Left ventricle myocardium superior (tissue), 1 donor: ENCODE measurements at regions not wholly inside any gene's neighbourhood (a gene's known extent, or its start where the extent isn't known, plus 50 kb on each side); places are given as distances from the start of the nearest gene placed in this dataset.

Source experiments
- ATAC-seq: fragments of 200-7000 bp; cut with Tn5 transposase; one replicate; pipeline ENCODE4 v1.9.1; 2020; ENCODE audit warnings: mild to moderate bottlenecking, moderate library complexity
- DNase-seq: peaks from one replicate; pipeline ENCODE4 v3.0.0-alpha.2; 2020
- intact Hi-C: fragments of 100-400 bp; cut with micrococcal nuclease; formaldehyde crosslinking; loops from one replicate; pipeline ENCODE4 v1.11.0; 2022
- donor health status: DM: no; HTN: yes; CAD: no; lungs with severe emphysema.

DNA sequence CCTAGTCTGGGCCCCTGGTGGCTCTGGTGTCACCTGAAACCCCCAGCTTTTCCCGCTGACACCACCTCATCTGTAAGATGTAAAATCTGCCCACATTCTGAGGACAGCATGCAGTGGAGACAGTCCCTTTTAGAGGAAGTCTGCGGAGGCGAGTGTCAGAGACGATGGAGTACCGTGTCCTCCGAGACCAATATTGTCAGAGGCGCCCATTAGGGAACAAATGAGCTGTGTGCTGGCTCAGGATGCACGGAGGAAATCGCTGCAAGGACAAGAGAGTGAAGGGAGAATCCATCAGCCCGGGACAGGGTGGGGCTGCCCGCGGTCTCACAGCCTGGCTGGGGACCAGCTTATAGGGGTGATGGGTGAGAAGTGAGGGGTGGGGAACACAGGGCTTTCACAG, 214.8 kb downstream of the MATN1 start:
- DNase-seq (no peak), ATAC-seq (no peak)
- intact Hi-C loops = no loop called here

DNA sequence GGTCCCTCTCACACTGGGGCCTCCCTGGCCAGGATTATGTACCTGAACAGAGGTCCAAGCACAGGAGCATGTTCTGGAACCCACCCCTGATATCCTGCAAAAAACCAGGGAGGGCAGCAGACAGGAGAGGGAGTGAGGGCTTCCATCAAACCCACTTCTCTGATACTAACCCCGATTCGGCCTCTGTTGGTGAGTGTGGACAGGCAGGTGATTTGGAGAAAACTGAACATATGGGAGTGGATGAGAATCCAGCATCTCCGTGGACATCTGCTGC, 215.3 kb downstream of the MATN1 start:
- no peak for ATAC-seq
- intact Hi-C loops = no loop called here
- DNase-seq = no peak

DNA sequence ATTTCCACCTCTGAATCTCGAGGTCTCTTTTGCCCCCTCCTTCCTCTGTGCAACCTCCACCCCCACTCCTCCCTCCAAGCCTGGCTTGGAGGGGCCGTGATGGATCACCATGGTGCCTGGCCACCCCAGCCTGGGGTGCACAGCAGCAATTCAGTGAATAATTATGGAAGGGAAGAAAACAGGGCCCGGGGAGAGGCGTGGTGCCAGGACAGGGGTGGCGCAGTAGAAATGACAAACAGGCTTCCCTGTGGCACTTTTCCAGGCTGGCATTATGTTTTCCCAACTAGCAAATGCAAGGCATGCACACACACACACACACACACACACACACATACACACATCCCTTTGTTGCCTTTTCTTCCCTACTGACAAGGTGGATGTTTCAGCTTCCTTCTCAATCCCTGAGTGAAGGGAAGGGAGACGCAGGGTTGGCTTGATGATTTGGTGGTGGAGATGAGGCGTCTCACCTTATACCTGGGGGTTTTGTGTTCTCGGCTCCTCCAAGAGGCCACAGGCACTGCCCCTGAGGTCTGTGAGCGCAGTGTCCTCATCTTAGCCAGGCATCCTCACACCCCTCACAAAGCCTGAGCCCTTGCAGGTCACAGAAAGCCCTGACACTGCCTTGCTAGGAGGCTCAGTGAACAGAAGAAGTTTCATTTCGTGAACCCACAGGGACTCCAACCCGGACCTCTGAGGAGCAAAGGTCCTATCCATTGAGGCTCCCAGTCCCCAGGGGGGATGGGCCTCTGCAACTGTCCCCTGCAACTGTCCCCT, 215.8 kb downstream of the MATN1 start:
- DNase-seq = no peak

DNA sequence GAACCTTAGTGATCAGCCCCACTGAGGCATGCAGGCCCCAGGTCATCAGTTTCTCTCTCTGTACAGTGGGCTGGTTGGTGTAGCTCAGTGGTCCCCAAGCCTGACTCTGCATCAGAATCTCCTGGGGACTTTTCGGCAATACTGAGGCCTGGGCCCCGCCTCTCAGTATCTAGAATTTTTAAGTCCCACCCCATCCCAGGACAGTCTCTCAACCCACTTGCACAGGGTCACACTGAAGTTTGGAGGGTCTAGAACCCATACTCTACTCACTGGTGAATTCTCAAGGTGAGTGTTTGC, 216.4 kb downstream of the MATN1 start:
- DNase-seq (no peak), ATAC-seq (no peak)
- intact Hi-C loops = no loop called here

More for the DNA sequence above, 215.8 kb downstream of the MATN1 start:
- no peak for ATAC-seq
- intact Hi-C loops = no loop called here

DNA sequence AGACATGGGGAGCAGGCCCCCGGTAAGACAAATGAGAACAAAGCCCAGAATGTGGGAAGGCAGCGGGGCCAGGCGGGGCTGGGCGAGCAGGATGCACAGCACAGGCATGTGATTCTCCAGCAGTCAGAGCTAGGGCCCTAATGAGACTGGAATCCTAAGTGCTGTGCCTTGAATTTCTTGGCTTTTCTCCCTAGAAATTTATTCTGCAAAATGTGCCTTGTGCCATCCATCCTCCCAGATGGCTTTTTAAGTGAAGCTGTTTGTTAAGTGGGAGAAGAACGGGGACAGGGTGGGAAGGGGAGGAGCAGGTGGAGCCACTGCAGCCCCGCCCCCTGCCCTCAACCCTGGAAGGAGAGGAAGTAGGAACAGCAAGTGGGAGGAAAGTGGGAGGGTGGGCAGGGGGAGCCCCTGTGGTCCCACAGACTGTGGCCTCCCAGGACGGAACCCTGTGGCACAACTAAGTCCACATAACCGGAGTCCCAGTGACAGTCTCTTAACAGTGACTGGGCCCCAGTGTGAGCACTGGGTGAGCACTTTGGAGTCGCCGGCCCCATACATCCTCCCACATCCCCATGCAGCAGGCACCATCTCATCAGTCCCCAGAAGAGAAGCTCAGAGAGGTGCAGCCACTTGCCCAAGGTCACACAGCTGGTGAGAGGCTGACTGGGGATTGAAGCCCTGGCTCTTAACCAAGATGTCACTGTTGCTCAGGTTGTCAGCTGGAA, 216.9 kb downstream of the MATN1 start:
- ATAC-seq = no peak
- intact Hi-C loops = no loop called here
- DNase-seq = no peak

DNA sequence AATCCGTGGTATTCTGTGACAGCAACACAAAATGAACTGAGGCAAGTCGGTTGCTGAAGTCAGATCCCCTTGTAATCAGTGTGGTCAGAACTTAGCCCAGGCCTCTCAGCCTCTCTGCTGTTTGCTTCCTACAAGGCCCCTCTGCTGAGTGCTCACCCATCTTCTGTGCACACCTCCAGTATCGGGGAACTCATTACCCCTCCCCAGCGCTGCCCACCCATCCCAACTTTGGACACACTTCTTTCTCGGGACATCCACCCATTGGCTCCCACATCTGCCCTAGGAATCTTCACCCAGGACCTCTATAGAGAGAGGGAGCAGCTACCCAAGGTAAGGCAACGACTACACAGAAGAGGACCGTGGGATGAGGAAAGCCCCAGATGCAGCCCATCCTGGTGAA, 217.5 kb downstream of the MATN1 start:
- DNase-seq = no peak
- ATAC-seq = no peak
- intact Hi-C loops = no loop called here

DNA sequence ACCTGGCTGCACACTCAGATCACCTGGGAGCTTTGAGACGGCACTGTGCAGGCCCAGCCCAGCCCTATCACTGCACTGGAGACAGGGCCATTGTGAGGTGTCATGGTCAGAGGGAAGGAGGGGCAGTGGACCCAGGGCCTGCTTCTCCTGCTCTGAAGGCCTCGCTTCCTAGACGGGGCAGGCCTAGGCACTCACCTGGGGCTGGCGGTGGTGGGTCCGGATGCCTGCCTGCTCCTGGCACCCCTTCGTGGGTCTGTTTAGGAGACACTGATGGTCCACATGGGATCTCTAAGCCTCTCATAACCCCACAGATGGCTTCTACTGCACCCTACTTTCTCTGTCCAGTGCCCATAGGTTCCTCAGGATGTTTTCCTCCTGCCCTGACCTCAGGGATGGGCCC, 230.9 kb downstream of the MATN1 start:
- no peak for DNase-seq
- intact Hi-C loops = no loop called here
- ATAC-seq = no peak

DNA sequence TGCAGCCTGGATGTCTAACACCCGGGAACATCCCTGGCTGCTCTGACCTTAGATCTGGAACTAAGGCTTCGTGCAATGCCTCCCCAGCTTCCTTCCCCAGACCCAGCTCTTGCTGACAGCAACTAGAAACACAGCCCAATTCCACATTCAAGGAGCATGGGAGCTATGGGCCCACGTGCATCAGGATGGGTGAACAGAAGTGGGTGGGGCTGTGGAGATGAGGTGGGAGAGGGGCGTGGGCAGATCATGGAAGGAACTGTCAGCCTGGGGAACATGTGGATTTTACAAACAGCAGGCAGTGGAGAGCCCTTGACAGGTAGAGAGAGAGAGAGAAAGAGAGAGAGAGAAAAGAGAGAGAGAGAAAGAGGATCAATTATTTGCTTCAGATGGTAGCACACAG, 231.6 kb downstream of the MATN1 start:
- intact Hi-C loops = no loop called here
- no peak for ATAC-seq
- no peak for DNase-seq

DNA sequence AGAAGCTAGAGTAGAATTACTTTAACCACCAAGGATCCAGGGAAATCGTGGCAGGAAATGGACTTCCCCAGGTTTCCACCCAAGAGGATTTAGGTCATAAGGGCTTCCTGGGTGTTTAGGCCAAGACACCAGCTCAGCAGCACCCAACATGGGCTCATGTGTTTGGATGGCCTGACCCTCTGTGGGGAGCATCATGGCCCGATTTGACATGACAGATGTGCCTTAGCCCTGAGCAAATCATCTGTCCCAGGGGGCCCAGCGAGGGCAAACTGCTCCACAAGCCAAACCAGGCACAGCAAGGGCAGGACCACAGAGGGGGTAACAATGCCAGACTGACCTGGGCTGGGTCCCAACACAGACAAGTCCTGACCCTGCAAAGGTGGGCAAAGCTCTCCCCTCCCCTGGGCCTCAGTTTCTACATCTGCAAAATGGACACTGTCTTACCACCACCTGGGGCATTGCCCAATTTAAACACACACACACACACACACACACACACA, 232.8 kb downstream of the MATN1 start:
- no peak for DNase-seq
- no peak for ATAC-seq
- intact Hi-C loops = no loop called here

DNA sequence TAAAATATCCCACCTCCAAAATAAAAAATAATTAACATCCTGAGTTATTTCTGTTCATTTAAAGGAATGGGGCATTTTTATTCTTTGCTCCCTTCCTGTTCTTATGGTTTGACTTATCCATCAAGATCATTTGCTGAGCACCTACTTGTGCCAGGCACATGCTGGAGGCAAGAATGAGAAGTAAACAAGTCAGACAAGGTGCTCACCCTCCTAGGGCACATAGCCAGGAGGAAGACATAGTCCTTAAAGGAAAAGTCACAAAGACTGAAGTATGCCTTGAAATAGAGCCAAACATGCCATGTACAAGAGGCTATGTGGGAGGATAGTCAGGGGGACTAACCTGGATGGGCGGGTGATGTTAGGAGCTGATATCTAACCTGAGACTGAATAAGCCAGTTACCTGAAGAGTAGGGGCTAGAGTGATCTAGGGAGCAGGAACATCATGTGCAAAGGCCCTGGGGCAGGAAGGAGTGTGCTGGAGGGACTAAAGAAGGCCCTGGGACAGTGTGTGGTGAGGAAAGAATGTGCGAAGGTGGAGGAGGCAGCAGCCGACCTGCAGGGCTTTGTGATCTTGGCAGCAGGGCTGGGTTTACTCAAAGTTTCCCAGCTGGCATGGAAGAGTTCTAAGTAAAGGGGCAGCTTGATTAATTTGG, 233.5 kb downstream of the MATN1 start:
- DNase-seq = no peak

DNA sequence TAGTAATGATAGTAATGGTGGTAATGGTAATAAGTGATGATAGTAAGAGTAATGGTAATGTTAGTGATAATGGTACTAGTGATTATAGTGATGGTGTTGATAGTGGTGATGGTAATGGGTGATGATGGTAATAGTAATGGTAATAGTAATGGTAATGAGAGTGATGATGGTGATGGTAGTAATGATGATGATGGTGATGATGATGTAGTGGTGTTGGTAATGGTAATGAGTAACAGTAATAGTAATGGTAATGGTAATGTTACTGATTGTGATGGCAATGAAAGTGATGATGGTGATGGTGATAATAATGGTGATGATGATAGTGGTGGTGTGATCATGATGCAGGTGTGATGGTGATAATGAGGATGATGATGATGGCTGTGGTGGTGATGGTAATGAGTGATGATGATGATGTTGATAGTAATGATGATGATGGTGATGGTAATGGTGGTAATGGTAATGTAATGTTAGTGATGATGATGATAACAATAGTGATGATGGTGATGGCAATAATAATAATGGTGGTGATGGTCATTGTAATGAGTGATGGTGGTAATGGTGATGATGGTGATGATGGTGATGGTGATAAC, 235.0 kb downstream of the MATN1 start:
- ATAC-seq (no peak), DNase-seq (no peak)
- intact Hi-C loops = no loop called here

More for the DNA sequence above, 233.5 kb downstream of the MATN1 start:
- ATAC-seq = no peak
- intact Hi-C loops = no loop called here

DNA sequence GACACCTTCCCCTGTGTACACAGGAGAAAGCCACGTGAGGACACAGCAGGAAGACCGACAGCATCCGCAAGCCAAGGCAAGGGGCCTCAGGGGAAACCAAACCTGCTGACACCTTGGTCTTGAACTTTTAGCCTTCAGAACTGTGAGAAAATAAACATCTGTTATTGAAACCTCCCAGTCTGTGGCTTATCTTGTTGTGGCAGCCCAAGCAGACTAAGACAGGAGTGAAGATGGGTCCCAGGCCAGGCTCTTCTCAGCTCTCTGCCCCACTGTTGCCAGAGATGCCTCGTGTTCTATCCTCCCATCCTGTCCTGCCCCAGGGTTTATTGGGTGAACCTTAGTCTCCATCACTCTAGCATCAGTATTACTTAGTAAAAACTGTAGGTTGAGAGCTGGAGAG, 236.3 kb downstream of the MATN1 start:
- DNase-seq (no peak), ATAC-seq (no peak)
- intact Hi-C loops = no loop called here

DNA sequence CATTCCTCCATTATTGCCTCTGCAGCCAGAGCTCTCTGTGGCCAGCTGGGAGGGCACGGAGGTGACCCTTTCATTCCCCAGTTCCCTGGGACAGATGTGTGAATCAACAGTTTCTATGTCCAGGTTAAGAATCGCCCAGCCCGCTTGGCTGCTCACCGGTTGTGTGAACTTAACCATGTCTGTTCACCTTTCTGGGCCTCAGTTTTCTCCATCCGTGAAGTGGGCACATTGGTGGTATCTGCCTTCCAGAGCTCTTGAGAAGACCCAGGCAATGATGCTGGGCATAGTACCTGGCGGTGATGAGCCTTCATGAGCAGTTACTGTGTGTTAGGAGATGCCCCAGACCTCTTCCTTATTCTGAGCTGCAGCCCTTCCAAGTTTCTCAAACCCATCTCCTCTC, 238.3 kb downstream of the MATN1 start:
- DNase-seq = no peak
- intact Hi-C loops = no loop called here
- no peak for ATAC-seq

DNA sequence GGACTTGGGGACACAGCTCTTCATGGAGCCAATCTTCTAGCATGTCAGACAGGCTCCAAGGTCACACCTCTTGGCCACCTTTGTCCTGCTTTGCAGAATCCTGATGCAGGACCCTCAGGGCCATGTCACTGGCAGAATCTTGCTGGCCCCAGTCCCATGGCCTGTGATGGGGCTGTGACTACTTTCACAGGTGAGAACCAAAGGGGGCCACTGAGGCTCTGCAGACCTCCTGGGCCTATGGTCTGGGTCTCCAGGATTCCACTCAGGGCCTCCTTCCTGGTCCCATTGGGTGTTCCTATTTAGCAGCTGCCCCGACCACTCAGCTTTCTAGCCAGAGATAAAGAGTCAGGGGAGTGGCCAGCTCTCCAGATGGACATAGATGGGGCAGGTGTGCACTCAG, 238.7 kb downstream of the MATN1 start:
- DNase-seq (no peak), ATAC-seq (no peak)
- intact Hi-C loops = no loop called here

DNA sequence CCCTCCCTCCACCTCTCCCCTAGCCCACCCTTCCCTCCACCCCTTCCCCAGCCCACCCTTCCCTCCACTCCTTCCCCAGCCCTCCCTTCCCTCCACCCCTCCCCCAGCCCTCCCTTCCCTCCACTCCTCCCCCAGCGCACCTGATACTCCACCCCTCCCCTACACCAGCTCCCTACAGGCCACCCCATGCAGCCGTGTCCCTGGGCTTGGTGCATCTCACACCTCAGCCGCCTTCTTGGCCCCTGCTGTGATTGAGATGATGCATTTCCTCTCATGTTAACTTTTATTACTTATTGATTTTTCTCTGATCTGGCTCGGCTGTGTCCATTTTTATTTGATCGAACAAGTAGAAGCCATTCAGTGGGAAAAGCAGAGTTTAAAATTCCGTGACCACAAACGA, 243.8 kb downstream of the MATN1 start:
- ATAC-seq = no peak
- DNase-seq = no peak
- intact Hi-C loops = no loop called here

DNA sequence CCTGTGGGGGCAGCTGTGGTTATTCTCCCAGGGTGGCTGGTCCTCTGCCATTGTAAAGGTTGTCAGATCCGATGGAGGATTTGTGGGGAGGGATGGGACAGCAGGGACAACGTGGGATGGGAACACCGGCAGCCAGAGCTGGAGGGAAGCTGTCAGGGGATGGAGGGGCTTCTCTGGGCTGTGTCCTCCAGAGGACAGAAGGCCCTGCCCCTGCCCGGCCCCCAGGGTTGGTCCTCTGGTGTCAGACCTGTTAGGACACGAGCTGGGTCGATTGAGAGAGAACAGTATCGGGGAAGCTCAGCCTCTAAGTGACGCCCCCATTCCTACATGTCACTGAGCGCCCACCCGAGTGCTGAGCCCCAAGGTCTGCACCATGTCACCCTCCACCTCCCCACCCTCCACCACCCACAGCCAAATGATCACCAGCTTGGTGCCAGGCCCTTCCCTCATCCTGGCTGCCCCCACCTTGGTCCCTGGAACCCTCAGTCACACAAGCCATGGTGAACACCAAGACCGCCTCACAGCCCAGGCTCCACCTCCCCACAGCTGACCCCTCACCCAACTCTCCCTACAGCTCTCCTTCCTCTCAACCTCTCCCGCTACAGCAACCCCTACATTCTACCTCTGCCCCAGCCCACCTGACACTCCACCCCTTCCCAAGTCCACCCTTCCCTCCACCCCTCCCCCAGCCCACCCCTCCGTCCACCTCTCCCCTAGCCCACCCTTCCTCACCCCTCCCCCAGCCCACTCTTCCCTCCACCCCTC, 244.4 kb downstream of the MATN1 start:
- ATAC-seq (no peak), DNase-seq (no peak)
- intact Hi-C loops = no loop called here

DNA sequence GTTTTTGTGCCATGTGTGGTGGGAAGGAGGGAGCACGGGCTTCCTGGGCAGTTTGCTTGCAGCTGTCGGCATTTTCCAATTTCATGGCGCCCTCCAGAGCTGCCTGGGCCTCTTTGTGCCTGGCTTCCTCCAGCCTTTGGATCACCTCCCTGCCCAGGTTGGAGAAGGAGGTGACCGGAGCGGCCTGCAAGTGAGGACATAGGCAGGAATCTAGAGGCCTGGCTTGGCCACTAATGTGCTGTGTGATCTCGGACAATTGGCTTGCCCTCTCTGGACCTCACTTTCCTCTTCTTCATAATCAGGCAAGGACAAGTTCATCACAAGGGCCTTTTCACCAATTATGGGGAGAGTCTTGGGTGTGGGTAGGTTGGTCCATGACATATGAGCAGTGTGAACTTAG, 245.1 kb downstream of the MATN1 start:
- ATAC-seq (no peak), DNase-seq (no peak)
- intact Hi-C loops = no loop called here

DNA sequence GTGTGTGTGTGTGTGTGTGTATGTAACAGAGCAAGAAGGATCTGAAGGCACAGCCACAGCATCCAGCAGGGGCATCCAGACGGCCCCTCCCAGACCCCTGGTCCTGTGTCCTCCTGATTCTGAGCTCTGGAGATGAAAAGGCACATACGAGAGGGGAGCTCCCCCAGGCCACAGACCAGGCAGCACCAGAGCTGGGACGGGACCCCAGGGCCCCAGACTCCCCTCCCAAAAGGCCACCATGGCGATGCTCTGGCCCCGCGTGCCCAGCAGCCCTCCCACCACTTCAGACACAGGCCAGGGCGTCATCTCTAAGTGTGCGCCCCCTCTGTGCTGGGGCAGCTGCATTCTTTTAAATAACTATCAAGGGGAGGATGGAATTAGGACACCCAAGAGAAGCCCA, 245.8 kb downstream of the MATN1 start:
- ATAC-seq (no peak), DNase-seq (no peak)
- intact Hi-C loops = no loop called here

DNA sequence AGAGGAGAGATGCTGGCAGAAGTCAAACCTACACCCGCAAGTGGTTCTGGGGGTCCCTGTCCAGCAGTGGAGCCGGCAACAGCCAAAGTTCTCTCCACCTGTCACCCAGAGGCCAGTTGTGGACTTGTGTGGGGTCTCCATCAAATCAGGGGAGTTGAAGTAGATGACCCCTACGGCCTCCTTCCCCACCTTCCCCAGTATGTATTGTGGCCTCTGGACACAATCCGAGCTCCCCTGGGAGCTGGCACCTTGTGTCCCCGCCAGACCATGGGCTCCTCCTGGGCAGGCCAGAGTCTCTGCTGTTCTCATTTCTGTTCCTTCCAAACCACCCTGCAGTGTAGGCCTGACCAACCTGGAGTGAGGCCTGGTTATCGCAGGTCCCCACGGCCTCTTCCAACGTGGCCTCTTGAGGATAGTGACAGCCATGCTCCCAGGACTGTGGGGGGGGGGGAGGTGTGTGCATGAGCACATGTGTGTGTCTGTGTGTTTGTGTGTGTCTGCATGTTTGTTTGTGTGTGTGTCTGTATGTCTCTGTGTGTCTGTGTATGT, 246.4 kb downstream of the MATN1 start:
- intact Hi-C loops = no loop called here
- DNase-seq (no peak), ATAC-seq (no peak)

DNA sequence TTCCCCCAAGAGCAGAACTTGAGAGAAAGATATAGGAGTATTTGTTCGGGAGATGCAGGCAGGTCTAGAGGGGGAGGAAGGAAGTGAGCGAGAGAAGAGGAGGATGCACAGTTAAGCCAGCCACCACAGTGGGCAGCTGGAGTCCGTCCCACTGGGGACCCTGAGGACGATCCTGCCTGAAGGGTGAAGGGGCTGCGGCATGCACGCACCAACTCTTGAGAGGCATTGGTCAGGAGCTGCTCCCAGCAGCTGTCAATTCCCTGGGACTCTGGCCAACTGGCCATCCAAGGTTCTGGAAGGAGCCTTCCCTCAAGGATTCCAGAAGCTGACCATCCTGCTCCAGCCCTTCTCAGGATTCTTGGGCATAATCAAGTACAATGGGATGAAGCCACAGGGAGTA, 246.9 kb downstream of the MATN1 start:
- DNase-seq (no peak), ATAC-seq (no peak)
- intact Hi-C loops = no loop called here
